HuH-7.5 (cell line): ENCODE measurements at regions not wholly inside any gene's neighbourhood (a gene's known extent, or its start where the extent isn't known, plus 50 kb on each side); places are given as distances from the start of the nearest gene placed in this dataset.

Experiments
- DNase-seq: peaks from one replicate; pipeline ENCODE4 v3.0.0; 2011; ENCODE audit warnings: low spot score

DNA sequence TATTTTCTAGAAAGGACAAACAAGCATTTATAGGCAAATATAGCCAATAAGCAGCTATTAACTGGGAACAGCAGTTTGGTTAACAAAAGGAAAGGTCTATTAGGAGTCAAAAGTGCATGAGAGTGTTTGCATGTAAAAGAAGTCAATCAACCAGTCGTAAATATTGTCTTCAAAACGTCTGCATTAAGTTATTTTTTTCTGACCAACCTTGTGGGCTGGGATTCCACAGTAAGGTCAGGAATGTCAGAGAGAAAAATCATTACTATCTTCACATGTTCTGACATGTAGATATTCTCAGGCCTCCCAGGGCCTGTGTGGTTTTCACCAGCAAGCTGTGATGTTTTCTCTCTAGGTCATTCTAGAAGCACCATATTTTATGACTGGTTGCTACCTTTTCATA lies 922.5 kb downstream of the SUCLG1 start:
- DNase-seq = no peak

DNA sequence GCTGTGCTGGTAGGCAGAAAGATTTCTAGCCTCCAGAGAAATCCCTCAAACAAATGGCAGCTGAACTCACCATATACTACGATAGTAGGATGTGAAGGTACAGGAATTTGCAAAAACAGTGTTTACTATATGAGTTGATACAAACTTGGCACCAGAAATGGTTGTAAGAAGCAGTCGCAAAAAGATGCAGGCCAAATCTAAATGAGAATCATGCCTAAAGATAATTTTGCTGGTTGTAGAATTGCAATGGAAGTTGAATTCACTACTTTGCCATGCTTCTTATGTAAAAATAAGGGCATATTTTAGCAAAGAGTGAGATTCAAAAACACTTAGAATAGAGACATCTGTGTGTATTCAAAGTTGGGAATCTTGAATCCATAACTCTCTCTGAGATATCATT lies 924.7 kb downstream of the SUCLG1 start:
- no peak for DNase-seq

DNA sequence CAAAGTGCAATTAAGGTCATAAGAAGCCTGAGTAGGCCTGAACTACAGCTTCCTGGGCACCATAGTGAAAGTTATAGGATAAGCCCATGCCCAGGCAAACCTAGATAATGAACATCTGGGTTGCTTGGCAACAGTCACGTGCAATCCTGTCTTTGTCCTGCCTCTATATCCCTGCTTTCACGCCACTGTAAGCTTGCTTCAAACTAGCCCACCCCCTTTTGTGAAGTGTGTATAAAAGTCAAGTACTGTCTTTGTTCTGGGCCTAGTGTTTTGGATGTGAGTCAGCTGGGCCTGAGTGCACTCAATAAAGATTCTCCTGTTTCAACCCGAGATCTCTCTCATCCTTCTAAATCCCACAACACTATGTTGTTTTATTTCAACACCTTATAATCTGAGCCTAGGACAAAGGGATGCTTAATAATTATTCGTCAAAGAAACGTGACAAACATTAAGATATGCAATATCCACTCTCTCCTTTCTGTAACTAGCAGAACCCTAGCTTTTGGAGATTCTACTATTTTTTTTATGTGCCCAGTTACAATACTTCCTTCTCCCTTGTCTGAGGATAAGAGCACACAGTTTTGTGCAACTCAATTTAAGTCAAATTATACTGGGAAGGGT lies 927.8 kb downstream of the SUCLG1 start:
- no peak for DNase-seq

DNA sequence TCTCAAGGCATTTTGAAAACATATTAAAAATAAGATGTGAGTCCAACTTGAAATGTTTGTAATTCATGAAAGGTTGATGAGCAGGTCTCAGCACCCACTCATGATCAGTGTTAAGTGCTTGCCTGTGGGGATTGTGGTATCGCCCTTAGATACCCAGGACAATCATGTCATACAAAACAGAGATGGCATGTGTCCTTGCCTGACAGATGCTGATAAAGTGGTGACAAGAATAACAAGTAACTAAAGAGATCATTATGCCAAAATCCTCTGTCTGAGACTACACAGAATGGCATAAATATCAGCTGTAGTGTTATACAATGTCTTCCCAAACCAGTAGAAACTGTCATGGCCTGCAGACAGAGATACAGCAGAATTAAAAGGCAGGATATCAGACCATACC lies 930.3 kb downstream of the SUCLG1 start:
- DNase-seq = no peak

DNA sequence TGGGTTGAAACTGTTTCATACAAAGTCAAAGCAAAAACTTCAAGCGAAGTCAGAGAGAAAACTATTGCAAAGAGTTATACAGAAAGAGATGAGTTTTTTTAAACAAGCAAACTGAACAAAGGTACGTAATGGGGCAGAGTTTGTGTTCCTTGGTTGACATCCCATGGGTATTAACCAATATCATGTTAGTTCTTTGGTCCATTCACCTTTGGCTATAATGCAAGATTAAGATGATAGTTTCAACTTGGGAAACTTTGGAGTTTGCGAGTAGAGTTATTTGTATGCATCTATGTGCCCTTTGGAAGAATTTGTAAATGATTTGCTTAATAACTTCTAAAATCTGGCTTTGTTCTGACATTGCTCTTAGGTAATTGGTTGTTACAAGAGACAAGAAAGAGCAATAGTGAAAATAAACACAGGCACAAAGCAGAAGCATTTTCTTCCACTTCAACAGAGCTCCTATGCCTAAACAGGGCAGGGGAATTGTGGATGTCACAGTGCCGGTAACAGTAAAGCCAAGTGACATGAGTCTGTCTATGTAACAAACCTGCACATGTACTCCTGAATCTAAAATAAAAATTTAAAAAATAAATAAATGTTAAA lies 936.1 kb downstream of the SUCLG1 start:
- DNase-seq = no peak

DNA sequence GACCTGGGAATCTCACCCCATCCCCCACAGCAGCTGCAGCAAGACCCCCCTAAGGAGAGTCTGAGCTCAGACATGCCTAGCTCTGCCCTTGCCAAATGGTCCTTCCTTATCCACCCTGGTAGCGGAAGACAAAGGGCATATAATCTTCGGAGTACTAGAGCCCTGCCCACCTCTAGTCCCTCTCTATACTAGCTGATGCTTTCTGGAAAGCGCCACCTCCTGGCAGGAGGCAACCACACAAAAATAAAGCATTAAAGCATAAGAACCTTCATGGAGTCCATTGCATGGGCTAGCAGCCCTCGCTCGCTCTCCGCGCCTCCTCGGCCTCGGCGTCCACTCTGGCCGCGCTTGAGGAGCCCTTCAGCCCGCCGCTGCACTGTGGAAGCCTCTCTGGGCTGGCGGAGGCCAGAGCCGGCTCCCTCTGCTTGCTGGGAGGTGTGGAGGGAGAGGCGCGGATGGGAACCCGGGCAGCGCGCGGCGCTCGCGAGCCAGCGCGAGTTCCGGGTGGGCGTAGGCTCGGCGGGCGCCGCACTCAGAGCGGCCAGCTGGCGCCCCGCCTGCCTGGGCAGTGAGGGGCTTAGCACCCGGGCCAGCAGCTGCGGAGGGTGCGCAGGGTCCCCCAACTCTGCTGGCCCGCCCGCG lies 941.2 kb downstream of the SUCLG1 start:
- peak; percentile 34 for DNase-seq

DNA sequence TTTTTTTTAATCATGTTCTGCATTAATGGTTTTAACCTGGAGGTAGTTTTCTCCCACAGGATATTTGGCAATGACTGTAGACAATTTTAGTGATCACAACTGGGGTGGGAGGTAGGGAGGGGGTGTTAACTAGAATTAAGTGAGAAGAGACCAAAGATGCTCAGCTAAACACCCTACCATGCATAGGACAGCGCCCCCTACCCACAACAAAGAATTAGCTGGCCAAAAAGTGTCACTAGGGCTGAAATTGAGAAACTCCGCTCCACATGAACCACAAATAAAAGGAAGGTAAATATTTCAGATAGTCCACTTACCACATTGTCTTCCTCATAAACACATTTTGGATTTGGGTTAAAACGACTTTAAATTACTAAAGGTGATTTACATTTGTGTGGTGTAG lies 942.6 kb downstream of the SUCLG1 start:
- DNase-seq = peak; percentile 19

DNA sequence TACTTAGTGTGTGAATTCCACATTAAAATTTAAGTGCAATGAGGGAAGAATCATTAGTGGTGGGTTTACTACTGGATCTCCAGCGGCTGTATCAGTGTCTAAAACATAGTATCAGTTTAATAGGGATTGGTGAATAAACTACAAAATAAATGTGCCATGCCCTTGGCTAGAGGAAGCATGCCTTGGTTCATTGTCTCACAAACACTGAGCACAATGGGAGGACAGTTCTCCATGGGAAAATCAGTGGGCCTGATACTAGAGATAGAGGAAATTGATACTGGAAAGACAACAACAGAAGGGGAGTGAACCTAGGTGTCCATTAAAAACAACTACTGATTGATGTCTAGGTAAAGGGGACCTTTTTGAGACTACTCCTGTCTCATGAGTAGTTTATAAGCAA lies 971.6 kb downstream of the SUCLG1 start:
- no peak for DNase-seq

DNA sequence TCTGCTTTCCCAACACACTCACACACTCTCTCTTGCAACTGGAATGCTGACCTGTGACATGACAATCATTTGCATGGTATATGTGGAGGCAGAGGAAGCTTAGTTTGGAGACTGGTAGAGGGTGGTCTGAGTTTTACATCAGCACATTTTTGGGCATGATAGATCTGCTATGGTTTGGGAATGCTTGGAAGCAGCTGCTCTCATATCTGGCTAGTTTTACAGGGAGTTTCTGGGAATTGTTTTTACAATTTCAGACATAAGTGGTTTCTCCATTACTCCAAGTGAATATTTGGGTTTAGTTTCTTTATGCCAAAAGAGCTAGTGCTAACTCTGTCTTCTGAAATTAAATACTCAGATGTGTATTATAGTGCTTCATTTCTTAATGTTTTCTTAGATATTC lies 977.6 kb downstream of the SUCLG1 start:
- no peak for DNase-seq

DNA sequence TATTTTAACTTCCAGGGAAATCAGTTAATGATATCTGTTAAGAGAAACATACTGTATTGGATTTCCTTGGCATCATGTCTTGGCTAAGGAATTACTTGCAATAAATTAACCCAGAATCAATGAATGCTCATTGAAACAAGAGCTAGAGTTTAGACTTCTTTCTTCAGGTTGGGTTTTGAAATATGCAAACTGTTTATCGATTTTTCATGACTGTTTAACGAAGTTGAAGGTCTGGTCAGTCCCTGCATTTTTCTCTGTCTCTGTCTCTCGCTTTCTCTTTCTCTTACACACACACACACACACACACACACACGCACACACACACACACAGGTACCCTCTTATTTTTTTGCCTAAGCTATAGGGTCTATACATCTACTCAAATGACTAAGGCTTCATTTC lies 981.0 kb downstream of the SUCLG1 start:
- no peak for DNase-seq

DNA sequence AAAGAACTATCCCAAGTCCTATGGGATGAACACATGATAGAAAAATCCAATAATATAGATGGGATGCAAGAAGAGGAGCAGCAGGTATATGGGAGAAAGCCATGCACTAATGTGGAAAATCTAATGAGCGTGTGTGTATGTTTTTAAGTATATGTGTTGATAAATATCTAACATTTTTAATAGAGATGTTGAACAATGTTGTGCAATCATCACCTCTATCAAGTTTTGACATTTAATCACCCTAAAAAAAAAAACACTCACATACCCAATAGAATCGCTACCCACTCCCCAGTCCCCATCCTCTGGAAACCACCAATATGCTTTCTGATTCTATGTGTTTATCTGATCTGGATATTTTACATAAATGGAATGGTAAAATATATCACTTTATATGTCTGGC lies 983.7 kb downstream of the SUCLG1 start:
- no peak for DNase-seq

DNA sequence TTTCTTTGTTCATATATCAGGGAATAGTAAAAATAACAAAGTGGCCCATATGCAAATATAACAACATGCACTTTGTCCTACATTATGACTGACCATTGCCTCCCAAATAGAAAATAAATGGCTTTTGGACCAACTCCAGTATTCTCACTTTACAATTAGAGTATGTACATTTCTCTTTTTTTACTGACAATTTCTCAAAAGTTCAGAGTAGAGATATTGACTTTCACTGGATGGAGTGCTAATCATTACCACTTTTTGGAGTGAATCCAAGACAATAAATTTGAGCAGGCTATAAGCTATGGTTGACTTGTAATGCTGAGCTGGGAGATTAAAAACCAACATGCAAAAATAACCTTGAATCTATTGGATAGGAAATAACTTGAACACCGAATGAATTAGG lies 987.4 kb downstream of the SUCLG1 start:
- DNase-seq = peak; percentile 8

DNA sequence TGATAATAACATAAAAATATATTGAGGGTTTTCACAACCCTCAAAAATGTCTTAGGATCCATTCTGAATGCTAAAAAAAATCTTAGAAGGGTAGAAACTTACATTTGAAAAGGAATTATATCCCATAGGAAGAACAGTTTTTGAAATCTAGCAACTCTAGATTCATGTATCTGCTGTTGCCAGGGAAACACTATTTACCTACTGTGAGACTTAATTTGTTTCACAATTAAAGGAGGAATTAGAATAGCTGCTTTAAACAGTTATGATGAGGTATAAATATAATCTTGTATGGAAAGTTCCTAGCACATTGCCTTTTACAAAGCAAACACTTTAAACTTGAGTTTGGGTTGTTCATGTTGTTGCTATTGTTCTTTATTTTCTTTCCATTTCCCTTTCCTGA lies 988.2 kb downstream of the SUCLG1 start:
- no peak for DNase-seq

DNA sequence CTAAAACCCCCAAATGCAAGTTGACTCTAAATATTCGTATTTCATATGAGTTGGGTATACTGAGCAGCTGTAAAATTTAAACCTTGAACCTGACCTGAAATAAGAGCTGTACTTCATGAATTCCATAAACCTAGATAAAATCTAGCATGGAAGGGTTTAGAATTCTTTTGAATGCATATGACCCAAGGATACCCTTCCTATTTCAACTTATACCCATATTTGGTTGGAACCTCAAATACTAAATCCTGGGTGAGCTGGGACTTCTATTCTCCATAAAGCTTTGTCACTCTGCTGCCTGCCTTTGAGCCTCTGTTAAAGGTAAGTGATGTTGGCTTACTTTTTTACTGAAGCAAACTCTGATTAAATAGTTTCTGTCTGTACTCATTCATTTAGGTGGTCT lies 994.6 kb downstream of the SUCLG1 start:
- DNase-seq = no peak

DNA sequence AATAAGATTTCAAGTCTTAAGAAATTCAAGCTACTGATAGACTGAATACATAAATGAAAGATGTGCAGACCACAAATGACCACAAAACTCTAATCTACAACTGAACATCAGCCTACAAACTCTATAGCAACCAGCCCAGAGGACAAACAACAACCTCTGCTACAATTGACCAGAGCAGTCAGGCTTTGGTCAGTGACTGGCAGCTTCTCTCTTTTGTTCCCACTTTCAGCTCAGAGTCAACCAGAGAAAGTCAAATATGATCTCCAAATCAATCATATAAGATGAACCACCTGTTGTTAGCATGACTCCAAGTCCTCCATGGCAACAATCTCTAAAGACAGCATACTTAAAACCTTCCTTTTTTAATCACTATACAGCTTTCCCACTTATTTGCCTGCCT lies 996.2 kb downstream of the SUCLG1 start:
- DNase-seq = no peak

DNA sequence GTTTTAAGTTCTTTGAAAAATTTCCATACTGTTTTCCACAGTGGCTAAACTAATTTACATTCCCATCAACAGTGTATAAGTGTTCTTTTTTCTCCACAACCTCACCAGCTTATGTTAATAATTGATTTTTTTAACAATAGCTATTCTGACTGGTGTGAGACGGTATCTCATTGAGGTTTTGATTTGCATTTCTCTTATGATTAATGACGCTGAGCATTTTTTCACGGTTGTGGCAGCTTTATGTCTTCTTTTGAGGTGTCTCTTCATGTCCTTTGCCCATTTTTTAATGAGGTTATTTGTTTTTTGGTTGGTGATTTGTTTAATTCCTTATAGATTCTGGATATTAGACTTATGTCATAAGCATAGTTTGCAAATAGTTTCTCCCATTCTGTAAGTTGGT lies 997.9 kb downstream of the SUCLG1 start:
- DNase-seq = no peak

DNA sequence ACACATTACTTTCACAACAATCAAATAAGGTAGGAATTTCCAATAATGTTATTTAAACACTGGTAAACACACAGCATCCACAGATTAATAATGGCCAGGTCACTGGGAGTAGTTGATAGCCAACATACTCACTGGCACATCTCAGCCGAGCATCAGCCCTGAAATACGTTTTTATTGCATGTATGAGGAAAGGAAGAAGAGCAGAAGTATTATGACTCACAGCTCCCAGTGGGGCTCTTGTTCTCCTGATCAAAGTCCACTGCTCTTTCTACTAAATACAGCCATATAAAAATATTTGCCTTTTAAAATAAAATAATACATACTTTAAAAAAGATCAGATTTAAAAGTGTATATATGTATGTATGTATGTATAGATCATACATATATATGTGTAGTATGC lies 999.6 kb downstream of the SUCLG1 start:
- DNase-seq = no peak

DNA sequence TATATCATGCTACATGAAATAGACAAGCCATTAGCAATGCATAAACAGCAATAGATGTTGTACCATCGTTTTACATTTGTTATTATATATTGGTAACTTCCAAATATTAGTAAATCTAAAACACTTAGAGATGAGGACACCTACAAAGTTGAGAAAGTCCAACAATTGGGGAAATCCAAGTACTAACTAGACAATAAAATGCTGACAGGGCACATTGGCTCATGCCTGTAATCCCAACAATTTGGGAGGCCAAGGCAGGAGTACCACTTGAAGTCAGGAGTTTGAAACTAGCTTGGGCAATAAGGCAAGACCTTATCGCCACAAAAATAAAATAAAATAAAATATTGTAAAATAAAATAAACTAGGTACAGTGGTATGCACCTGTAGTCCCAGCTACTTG lies 1023.1 kb downstream of the SUCLG1 start:
- DNase-seq = no peak

DNA sequence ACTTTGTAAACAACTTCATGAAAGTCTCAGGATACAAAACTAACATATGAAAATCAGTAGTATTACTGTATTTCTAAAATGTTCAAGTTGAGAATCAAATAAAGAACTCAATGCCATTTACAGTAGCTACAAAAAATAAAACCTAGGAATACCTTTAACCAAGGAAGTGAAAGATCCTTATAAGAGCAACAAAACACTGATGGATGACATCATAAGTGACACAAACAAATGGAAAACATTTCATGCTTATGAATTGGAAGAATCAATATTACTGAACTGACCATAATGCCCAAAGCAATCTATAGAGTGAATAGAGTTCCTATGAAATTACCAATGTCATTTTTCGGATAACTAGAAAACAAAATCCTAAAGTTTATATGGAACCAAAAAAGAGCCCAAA lies 1038.1 kb downstream of the SUCLG1 start:
- DNase-seq = no peak

DNA sequence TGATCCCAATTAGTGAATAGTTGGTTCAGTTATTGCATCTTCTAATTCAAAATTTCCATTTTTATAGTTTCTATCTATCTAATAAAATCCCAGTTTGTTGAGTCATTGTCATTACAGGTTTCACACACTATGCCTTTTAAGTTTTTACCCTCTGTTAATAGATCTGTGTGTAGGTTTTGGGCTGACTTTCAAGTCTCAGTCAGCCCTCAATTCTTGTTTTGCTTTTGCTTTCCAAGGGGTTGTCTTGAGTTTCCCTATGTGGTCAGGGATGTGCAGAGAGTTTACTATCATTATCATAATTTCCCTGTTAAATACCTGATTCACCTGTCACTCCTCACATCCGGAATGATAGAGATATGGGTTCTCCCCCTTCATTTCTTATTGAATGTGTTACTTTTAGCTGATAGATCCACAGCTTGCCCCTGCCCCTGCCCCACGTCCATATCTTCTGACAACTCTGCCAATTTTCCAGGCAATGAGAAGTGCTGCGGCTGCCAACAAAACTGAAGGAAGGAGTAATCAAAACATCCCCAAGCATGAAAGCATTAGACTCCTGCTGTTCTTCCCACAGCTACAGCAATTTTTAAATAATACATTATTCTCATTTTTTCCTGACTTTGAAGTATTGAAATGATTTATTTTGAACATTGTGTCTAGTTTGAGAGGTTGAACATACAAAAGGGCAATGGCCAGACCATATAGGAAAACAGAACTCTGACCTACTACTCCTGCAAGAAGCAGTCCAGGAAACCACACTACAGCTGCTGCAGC lies 1064.8 kb downstream of the SUCLG1 start:
- DNase-seq = no peak

DNA sequence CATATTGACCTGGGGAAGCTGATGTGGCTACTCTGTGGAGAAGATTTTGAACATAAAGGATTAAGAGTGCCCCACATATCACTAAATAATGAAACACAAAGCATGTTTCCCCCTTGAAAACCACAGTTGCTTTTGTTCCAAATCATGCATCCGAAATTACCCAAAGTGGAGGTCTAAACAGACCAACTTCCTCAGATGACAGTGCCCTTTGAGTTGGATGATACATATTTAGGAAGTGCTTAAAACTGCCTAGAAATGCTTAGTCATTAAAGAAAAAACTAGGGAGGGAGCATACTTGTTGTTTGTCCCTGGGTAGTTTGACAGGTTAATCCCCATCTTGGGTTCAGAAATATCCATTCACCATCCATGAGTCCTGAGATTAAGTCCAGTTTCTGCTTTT lies 1070.3 kb downstream of the SUCLG1 start:
- no peak for DNase-seq

DNA sequence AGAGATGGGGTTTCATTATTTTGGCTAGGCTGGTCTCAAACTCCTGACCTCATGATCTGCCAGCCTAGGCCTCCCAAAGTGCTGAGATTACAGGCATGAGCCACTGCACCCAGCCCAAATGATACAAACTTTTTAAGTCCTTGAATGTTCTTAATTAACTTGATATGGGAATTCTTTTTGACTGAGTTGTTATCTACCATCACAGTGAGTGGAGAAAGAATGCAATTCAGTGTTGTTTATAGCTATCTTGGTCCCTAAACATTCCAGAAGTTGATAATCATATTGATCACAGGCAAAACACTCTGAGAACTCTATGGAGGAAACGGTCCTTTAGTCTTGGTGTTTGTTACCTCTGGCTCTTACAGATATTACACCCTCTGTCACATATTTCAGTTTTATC lies 1072.5 kb downstream of the SUCLG1 start:
- no peak for DNase-seq

DNA sequence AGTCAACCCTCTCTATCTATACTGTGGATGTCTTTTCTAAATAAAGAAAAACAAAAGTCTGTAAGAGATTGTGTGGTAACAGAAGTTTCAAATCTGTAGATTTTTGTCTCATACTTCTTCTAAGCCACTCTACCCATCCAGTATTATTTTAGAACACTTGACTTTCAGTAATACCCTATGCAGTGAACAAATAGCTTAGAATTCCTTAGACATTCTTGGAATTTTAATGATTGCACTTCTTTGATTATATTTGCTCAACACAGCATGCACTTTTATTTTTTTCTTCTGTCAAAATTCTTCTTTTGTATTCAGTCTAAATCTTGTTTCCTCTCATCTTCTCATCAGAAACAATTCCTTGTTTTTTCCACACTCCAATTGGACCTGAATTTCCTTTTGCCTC lies 1080.2 kb downstream of the SUCLG1 start:
- DNase-seq = no peak
